GM03348 (cell line): ENCODE measurements at regions not wholly inside any gene's neighbourhood (a gene's known extent, or its start where the extent isn't known, plus 50 kb on each side); places are given as distances from the start of the nearest gene placed in this dataset.
"Not testable (repeated sequence)": the region's sequence is repeated elsewhere in the genome, so short reads cannot be mapped to it uniquely, and the experiment has no call there.

Experiments used
- DNase-seq: peaks from one replicate; pipeline ENCODE4 v3.0.0; 2012; ENCODE audit warnings: low spot score

GRCh38 chr6:900716-901605, 208.0 kb upstream of the EXOC2 start:
- no peak for DNase-seq

DNA sequence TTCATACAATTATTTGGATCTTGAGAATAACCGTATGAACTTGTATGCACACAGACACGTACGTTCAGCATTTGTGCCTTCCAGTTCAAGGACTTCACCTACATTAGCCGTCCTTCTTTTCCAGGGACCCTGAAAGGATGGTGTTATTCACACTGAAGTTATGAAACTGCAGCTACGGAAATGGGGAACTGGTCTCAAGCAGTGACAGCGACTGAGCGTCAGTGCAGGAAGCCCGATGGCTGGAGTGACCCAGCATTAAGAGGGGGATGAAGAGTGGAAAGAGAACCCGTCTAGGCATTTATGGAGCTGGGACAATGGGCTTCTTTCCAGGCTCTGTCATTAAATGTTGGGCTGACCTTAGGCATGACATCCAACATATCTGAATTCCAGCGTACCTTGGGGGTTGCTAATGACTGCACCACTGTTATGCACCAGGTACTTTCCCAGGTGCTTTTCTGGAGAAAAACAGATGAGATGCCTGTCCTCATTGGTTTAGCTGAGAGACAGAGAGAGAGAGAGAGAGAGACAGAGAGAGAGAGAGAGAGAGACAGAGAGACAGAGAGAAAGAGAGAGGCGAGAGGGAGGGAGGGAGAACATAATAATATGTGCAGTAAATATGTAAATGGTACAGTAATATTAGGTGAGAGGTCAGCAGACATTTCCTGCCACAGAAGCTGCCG, 204.7 kb upstream of the EXOC2 start:
- no peak for DNase-seq

DNA sequence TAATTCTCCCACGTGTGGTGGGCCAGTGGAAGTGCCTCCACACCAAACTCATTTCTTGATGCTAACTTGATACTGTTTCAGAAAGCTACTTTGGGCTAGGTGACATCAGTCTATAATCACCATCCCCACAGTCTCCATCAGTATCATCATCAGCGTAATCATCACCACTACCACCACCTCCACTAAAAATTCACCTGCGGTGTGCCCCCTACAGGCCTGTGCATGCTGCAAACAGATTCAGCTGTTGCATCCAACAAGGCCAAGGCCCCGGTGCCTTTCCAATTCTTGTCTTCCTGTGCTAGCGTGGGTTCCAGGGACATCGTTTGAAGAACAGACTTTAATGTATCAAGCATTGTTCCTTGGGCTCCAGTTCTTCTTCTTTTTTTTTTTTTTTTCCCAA, 201.3 kb upstream of the EXOC2 start:
- no peak for DNase-seq

DNA sequence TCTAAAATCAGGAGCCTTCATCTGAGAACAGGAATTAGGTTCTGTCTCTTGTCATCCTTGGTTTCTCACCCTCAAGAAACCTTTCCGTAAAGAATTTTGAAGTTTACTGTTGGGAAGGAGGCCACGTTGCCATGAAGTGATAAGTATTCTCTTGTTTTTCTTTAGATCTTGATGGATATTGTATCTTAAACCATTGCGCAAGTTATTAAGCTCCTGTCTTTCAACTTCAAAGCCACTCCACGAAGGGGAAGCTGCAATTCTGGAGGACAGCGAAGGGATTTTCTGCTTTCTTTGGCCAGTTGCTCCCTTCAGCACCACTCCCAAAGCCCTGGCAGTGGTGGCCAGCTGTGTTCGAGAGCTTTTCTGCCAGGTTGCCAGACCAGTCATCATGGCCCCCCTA, 198.1 kb upstream of the EXOC2 start:
- DNase-seq, result no peak

DNA sequence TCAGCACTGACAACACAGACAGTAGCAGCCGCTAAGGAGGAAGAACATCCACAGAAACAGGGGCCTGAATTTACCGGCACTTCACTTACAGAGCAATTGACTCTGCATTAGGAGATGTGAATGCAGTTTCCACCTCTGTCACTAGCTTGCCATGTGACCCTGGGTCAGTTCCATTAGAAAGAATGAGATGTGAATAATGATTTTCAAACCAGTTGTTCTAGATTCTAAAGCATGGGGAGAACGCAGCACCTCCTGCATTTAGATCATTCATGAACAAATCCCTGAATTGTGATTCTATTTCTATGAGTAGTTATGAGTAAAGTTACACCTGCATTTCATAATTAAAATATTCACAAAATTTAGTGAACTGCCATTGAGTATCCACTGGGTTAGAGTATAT, 197.3 kb upstream of the EXOC2 start:
- DNase-seq, result no peak

GRCh38 chr6:887583-888235, 194.8 kb upstream of the EXOC2 start:
- no peak for DNase-seq

- DNase-seq, result not testable (repeated sequence)
These were observed 193.2 kb upstream of the EXOC2 start for GRCh38 chr6:886116-886515.

DNA sequence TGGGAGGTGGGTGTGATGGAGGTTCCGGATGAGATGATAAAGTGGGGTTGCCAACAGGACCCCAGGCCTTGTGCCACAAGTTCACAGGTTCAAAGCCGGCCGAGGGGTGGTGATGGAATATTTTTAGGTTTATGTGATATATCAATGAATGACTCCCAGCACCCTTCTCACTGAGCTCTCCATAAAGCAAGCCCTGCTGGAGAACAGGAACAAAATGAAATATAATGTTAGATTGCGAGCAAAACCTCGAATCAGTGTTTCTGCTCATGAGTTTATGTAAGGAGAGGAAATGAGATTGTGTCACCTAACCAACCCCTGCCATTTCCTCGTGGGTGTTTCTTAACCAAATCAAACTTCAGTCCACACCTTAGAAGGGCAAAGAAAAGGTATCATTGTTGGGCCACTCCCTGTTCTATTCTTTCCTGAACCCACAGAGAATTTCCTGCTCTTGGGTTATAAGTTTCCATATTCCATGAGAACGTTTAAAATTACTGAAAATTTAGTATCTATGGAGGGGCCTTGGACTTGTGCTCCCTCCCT, 192.2 kb upstream of the EXOC2 start:
- no peak for DNase-seq

- DNase-seq, result no peak
These were observed 191.6 kb upstream of the EXOC2 start for GRCh38 chr6:884570-884969.

DNA sequence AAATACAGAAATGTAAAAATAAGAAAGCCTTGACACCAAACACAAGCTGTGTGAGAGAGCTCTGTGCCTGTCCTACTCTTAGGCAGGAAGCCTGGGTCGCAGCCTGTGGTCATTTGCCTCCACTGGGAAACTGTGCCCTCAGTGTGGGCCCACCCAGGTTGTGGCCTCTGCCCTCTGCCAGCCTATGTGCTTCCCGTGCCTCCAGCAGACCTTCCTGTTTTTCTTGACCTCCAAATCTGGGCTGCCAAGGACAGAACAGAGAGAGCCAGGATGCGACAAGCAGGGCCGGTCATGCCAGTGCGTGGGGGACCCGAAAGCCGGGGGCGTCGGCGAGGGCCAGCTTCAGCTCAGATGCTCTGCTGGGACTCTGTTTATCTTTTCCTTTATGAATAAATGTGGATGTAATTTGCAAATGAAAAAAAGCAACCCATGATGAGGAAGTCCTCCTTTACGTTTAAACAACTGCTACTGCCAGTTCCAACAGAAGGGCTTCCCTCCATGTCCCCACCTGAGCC, 189.2 kb upstream of the EXOC2 start:
- DNase-seq, result no peak

GRCh38 chr6:878179-878578, 185.2 kb upstream of the EXOC2 start:
- no peak for DNase-seq

- no peak for DNase-seq
These were observed 182.1 kb upstream of the EXOC2 start for GRCh38 chr6:875012-875411.

GRCh38 chr6:872570-873125, 179.7 kb upstream of the EXOC2 start:
- no peak for DNase-seq

DNA sequence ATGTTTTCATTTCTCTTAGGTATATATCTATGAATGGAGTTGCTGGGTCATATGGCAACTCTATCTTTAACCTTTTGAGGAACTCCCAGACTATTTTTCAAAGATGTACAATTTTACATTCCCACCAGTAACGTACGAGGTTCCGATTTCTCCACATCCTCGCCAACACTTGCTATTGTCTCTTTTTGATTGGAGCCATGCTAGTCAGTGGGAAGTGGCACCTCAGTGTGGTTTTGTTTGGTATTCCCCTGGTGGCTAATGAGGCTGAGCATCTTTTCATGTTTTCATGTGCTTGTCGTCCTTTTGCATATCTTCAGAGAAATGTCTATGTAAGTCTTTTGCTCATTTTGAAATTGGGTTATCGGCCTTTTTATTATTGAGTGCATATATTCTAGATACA, 178.6 kb upstream of the EXOC2 start:
- no peak for DNase-seq

DNA sequence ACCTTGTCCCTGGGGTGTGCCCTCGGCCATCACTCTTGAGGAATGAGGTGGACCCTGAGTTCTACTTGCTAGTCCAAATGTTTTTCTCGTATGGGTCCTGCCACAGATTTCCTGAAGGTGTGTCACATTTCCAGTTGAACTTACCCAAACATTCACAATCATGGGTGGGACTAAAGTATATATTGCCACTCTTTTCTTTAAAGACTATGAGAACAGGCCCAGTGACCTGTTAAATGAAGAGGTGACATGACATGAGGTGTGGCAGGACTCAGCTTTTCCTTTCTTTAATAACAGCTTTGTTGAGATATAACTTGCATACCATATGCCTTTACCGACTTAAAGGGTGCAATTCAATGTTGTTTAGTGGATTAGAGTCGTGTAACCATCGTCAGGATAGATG, 177.2 kb upstream of the EXOC2 start:
- DNase-seq, result no peak

DNA sequence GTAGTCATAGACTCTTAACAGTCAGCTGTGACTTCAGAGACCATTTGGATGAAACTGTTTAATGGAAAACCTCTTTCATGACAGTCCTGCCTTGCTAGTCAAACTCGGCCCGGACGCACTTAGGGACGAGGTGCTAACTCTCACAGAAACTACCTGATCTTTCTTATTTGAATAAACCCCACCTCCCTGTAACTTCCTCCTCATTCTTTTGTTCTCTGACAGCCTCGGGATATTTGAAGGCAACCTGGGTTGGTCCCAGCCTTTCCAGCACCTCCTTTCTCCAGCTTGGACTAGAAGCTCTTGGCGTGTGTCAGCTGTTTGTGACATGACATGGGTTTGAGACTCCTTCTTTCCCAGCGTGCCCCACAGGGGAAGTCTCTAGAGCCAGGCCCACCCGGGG, 175.3 kb upstream of the EXOC2 start:
- no peak for DNase-seq

- no peak for DNase-seq
These were observed 174.4 kb upstream of the EXOC2 start for GRCh38 chr6:867378-867777.

GRCh38 chr6:866316-866715, 173.4 kb upstream of the EXOC2 start:
- DNase-seq, result no peak

GRCh38 chr6:865846-866245, 172.9 kb upstream of the EXOC2 start:
- DNase-seq, result no peak

- no peak for DNase-seq
These were observed 170.9 kb upstream of the EXOC2 start for GRCh38 chr6:863831-864230.

DNA sequence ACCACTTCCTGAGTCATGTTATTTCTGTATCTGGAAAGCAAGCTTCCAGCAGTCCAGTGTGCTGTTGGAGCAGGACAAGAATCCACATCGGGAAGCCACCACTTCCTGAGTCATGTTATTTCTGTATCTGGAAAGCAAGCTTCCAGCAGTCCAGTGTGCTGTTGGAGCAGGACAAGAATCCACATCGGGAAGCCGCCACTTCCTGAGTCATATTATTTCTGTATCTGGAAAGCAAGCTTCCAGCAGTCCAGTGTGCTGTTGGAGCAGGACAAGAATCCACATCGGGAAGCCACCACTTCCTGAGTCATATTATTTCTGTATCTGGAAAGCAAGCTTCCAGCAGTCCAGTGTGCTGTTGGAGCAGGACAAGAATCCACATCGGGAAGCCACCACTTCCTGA, 170.2 kb upstream of the EXOC2 start:
- not testable (repeated sequence) for DNase-seq

- no peak for DNase-seq
These were observed 167.0 kb upstream of the EXOC2 start for GRCh38 chr6:859936-860335.
